ENCODE measurements at regions not wholly inside any gene's neighbourhood (a gene's known extent, or its start where the extent isn't known, plus 50 kb on each side); places are given as distances from the start of the nearest gene placed in this dataset.
"Not testable (repeated sequence)": the region's sequence is repeated elsewhere in the genome, so short reads cannot be mapped to it uniquely, and the experiment has no call there.

DNA sequence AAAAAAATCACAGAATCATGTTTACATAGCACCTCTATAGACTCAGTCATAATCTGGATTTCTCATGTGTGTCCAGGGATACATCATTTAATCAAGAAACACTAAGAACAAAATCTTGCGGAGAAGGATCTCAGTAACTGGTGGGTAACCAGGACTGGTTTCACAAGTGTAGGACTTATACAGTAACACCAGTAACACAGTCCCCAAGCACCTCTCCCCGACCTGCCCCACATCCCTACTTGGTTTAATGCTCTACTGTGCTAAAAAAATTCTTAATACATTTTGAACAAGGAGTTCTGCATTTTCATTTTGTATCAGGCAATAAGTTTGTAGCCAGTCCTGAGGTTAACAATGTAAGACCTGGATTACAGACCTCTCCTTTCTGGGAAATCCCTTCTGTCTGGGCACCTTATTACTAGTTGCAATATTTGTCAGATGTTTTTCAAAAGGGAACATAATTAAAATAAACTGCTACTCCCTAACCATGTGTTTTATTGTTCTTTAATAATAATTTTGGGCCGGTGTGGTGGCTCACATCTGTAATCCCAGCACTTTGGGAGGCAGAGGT lies 57.6 kb upstream of the BBX start:
- DNase-seq (ENCODE audit: low read depth in 4 of 4, low spot score in 1 of 4): no peak

- no peak for DNase-seq (ENCODE audit: low read depth in 4 of 4, low spot score in 1 of 4)
Observed at GRCh38 chr3:107468782-107469181, 54.0 kb upstream of the BBX start.

- not testable (repeated sequence) for DNase-seq (ENCODE audit: low read depth in 4 of 4, low spot score in 1 of 4)
Observed at GRCh38 chr3:107470496-107470895, 52.3 kb upstream of the BBX start.

Data from stimulated activated CD4-positive, alpha-beta T cell treated with anti-CD3 and anti-CD28 coated beads, Interleukin-1b, Interleukin-23, amount 100 ng/mL, for 24 hours (primary cell).